AG08395 (cell line): ENCODE measurements at regions not wholly inside any gene's neighbourhood (a gene's known extent, or its start where the extent isn't known, plus 50 kb on each side); places are given as distances from the start of the nearest gene placed in this dataset.
"Not testable (repeated sequence)": the region's sequence is repeated elsewhere in the genome, so short reads cannot be mapped to it uniquely, and the experiment has no call there.

Experiments
- DNase-seq: peaks from one replicate; pipeline ENCODE4 v3.0.0; 2012; ENCODE audit warnings: mixed read lengths, low spot score

DNA sequence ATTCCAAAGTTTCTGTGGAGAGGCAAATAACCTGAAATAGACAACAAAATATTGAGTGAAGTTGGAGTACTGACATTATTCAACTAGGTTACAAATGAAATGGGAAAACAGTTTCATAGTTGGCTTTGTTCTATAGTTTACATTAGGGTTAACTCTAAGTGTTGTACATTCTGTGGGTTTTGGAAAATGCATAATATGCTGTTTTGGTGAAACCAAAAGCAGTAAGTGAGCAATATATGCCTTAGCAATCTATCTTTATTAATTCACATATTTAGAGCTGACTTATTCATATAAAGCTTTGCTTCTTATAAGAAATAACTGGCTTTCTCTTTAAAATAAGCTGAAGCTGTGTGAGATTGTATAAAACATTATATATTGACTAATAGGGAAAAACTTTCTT, 157.5 kb upstream of the AHI1 start:
- DNase-seq = no peak

DNA sequence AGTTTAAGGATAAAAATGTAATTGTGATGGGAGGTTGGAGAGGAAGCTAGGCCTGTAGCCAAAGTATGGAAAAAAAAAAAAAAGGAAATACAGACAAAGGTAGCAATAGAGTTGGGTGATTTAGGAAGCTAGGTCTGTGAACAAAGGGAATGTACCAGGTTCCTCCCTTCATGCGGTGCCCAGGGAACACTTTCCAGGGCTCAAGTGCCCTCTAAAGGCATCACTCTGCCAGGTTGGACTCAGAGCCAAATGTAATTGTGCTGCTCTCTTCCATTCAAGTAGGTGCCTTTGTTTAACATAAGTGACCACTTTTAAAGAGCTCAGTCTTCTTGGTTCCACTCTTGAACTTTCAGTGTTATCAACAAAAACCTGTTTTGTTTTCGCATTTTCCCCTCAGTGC, 159.7 kb upstream of the AHI1 start:
- DNase-seq = no peak

GRCh38 chr6:135658481-135658880, 160.9 kb upstream of the AHI1 start:
- DNase-seq = no peak

DNA sequence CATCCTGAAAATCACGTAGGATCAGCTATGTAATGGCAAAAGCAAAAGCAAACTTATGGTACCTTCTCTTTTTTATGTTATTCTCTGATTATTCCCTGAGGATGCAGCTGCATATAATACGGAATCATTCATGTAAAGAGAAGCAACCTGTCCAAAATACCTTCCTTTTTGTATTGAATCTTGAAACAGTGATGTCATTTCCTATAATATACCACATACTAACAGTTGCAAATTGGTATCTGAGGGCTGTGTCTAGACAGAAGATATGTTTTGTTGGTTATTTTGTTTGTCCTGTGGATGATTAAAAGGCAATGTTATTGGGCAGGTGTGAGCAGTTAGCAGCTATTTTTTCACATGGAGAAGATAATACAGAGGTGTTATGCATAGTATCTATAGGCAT, 161.4 kb upstream of the AHI1 start:
- no peak for DNase-seq

GRCh38 chr6:135664527-135664926, 167.0 kb upstream of the AHI1 start:
- DNase-seq = no peak

- no peak for DNase-seq
Measured at GRCh38 chr6:135665935-135666334, 168.4 kb upstream of the AHI1 start.

DNA sequence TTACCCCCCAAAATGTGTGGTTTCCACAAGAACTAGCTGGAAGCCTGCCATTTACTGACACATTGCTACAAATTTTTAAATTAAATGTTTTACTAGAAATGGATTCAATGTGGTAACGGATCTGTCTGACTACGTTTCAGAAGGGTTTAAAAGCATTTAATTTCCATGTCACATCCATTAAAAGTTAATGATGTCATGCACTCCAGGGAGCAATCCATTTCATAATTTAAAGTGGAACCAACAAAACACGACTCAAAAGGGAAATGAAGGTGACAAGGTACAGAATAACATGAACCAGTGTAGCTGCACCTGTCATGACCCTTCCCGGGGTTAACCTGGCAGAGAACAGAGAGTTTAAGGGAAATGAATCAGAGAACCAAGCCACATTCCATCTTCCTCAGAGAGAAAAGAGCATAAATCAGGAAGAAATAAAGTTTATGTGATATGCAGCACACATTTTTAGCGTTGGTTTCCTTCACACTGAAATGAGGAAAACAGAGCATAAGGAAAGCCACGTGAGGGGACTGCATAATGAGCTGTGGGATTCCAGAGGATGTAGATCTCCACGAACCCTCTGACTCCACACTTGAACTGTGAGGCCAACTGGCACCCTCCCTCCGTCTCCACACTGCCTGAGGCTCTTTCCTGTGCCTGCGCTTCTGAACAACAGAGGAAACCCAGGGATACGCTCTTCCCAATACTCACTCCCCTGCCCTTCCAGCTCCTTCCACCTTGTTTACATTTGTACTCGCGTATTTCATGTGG, 170.3 kb upstream of the AHI1 start:
- peak; percentile 65 for DNase-seq

DNA sequence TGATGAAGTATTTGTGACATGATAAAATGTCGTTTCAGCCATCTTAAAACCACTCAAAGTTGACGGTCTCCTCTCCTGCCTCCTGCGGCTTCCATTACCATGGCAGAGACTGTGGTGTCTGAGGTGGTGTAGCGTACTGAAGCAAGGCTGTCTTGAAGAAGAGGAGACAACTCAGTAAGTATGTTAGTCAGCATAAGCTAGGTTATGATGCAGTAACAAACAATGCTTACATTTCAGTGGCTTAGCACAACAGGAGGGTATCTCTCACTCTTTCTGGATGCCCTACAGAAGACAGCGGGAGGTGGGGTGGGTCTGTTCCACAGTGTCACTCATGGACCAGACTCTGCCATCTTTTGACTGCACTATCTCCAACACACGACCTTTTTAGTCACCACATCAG, 174.7 kb upstream of the AHI1 start:
- no peak for DNase-seq

GRCh38 chr6:135673501-135674309, 176.2 kb upstream of the AHI1 start:
- no peak for DNase-seq

DNA sequence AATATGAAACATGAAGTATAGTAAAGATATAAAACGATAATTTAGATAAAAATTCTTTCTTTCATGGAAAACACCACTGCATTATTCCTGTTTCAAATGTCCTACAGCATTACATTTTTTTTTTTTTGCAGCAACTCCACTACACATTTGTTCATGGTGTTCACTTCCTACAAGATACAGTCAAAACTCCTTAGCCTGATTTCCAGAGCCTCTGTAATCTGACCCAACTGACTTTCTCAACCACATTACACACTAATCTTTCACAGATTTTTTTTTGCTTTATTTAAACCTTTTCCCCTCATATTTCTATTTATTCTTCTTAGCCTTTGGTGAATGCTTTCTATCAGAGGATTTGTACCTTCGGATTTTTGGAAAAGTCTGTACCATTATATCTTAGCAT, 176.5 kb upstream of the PDE7B start:
- no peak for DNase-seq

- no peak for DNase-seq
Measured at GRCh38 chr6:135675862-135676261, 175.6 kb upstream of the PDE7B start.

DNA sequence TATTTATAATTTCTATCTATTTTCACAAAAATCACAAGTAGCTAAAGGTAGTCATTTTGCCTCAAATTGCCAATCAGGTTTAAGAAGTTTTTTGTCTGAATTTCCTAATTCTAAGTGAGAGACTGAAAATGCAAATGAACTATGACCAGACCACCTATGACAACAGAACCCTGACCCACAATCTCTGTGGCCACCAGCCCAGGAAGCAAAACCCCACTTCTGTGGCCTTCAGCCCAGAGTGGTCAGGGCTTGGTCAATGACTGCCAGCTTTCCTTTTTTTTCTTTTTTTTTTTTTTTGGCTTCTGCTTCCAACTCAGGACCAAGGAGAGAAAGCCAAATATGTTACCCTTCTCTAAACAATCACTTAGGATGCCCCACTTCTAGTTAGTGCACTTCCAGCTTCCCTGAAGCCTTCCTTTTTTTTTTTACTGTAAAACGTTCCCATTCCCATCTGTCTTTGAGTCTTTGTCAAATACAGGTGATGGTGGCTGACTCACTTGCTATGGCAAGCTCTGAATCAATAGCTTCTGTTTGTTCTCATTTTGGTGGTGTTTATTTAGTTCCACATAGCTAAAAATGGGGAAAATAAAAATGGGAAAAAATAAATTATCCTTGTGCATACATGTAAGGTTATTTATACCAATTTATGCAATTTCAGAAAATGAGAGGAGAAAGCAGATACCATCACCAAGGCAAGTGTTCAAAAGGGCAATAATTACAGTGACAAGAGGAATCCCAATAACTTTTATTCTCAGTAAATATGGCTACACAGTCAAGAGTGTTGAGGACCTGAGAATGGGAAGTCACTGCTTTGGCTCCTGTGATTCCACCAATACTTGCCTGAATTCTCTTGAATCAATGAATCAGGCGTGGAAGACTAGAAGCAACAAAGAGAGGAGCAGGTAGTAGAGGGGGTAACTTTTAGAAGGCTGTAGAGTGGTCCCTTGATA, 170.3 kb upstream of the PDE7B start:
- DNase-seq = no peak

- DNase-seq = no peak
Measured at GRCh38 chr6:135686784-135687301, 164.7 kb upstream of the PDE7B start.

DNA sequence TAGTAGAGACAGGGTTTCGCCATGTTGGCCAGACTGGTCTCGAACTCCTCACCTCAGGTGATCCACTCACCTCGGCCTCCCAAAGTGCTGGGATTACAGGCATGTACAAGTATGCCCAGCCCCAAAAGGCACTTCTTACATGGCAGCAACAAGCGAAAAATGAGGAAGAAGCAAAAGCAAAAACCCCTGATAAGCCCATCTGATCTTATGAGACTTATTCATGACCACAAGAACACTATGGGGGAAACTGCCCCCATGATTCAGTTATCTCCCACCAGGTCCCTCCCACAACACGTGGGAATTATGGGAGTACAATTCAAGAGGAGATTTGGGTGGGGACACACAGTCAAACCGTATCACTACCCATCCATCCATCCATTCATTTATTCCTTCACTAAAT, 163.0 kb upstream of the PDE7B start:
- not testable (repeated sequence) for DNase-seq

DNA sequence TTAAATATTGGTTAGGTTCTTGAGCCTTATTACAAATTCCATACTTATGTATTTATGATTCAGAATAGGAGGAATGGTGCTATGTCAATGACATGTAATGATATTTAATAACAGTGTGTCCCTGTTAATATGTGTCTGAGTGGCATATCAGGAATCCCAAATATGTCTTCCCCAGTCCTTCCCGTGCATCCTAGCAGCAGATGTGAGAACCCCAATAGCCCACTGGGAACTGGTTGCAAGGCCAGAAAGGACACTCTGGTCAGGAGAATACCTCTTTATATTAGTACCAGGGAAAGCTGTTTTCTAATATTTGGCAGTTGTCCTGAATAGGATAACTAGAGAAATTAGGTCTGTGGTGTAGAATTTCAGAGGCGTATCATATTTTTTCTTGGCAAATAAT, 159.1 kb upstream of the PDE7B start:
- DNase-seq = no peak

- DNase-seq = no peak
Measured at GRCh38 chr6:135693811-135694370, 157.6 kb upstream of the PDE7B start.

DNA sequence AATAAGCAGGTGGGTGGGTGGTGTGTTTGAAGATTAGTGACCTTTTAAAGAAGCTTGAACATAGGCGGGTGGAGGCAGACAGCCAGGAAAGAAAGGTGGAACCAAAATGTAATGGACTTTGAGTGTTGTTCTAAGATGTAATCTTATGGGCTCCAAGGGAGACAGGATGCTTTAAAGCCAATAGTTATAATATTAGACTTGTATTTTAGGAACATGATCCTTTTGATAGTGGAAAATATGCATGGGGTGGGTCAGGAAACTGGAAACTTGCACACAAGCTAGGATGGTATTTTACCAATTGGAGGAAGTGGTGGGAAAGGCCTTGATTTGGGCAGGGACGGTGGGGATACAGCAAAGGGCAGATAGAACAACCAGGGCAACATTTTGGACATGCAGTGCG, 151.8 kb upstream of the PDE7B start:
- no peak for DNase-seq

- DNase-seq = no peak
Measured at GRCh38 chr6:135701426-135701825, 150.1 kb upstream of the PDE7B start.

GRCh38 chr6:135703007-135703406, 148.5 kb upstream of the PDE7B start:
- no peak for DNase-seq

GRCh38 chr6:135703621-135704020, 147.9 kb upstream of the PDE7B start:
- DNase-seq = no peak

GRCh38 chr6:135707426-135707825, 144.1 kb upstream of the PDE7B start:
- no peak for DNase-seq

DNA sequence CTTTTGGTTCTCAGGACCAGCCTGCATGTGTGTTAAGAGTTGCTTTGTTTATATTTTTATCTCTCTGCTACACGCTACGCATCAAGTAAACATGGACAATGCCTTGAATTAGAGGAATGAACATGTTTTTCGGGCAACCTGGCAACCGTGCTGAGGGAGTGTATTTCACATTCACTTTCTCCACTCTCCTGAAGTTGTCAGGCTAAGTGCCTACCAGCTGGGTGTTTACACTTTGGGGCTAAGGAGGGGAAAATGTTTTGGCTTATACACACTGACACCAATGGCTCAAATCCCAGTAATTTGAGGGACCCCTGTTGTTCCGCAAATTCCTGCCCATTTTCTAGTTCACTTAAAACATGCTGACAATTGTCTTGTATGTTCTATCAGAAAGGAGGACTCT, 141.5 kb upstream of the PDE7B start:
- no peak for DNase-seq
